H1 (cell line): ENCODE measurements at regions not wholly inside any gene's neighbourhood (a gene's known extent, or its start where the extent isn't known, plus 50 kb on each side); places are given as distances from the start of the nearest gene placed in this dataset.

Source experiments
- CEBPB ChIP-seq: IDR thresholded peaks from 2 replicates; pipeline ENCODE4 v1.6.1; 2012; ENCODE audit warnings: low read depth, low read length
- CHD7 ChIP-seq: fragments of 300-600 bp; sonication (generic); IDR thresholded peaks from 2 replicates; pipeline ENCODE4 v1.7.1; 2012; ENCODE audit warnings: low read length, moderate library complexity, mild to moderate bottlenecking, inconsistent platforms; ENCODE audit not compliant: insufficient replicate concordance
- CTBP2 ChIP-seq: IDR thresholded peaks from 2 replicates; pipeline ENCODE4 v1.7.0; 2011; ENCODE audit warnings: borderline replicate concordance, mild to moderate bottlenecking, moderate library complexity, mixed read lengths, low read length; ENCODE audit not compliant: insufficient read depth, insufficient read length
- JUN ChIP-seq: IDR thresholded peaks from 2 replicates; pipeline ENCODE4 v1.6.1; 2011; ENCODE audit warnings: low read depth, mild to moderate bottlenecking, improper control_type of control experiment, low read length
- PHF8 ChIP-seq: fragments of 200-600 bp; sonication (generic); conservative IDR thresholded peaks from 2 replicates; pipeline ENCODE4 v1.7.1; 2012; ENCODE audit warnings: low read depth, mild to moderate bottlenecking, inconsistent platforms, low read length, moderate library complexity
- SUZ12 ChIP-seq: fragments of 200-600 bp; sonication (generic); IDR thresholded peaks from 2 replicates; pipeline ENCODE4 v1.6.1; 2012; ENCODE audit warnings: mild to moderate bottlenecking, inconsistent platforms, low read length, moderate library complexity, mixed read lengths

DNA sequence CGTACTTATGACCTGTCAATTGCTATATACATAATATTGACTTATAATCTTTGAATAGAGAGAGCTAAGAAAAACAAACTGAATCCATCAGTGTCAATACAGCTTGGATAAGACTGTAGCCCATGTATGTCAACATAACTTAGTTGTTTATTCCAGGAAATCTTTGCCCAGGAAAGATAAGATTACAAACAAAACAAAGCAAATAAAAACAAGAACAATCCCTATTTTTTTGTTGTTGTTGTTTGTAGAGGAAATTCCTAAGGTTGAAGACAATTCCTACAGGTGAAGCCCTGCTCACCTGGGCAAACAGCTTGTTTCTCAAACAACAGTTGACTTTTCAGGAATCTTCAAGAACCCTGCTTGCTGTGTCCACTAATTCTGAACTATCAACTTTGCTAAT is 76.0 kb downstream of the HYCC1 start (continued):
- TF ChIP-seq CHD7 (no peak), SUZ12 (no peak), PHF8 (no peak), JUN (no peak), CTBP2 (no peak), CEBPB (no peak)
